MCF 10A (cell line): ENCODE measurements at regions not wholly inside any gene's neighbourhood (a gene's known extent, or its start where the extent isn't known, plus 50 kb on each side); places are given as distances from the start of the nearest gene placed in this dataset.
A peak's percentile ranks its signal among the peaks of the same experiment; 100 is the strongest.
"Not testable (repeated sequence)": the region's sequence is repeated elsewhere in the genome, so short reads cannot be mapped to it uniquely, and the experiment has no call there.

Experiments
- BruUV-seq: library from RNA; stranded (reverse); fragments of 400-500 nt; replicated peaks from 2 replicates; lab custom pipeline; 2021; lab: Mats Ljungman, UMichigan
- CTCF ChIA-PET: fragments of 300-600 bp; sonication (Branson Sonifier 250); formaldehyde crosslinking; extraction: SDS; loops from one replicate; lab custom pipeline; 2021; ENCODE audit warnings: antibody characterized with exemption, inconsistent platforms; lab: Yijun Ruan, JAX
- POLR2A ChIA-PET: fragments of 300-600, 350-650 bp; sonication (Branson Sonifier 250); formaldehyde crosslinking; extraction: SDS; loops from one replicate; lab custom pipeline; 2020; ENCODE audit warnings: antibody characterized with exemption, inconsistent platforms; lab: Yijun Ruan, JAX
- DNase-seq: peaks from one replicate; pipeline ENCODE4 v3.0.0-alpha.2; 2018; ENCODE audit not compliant: unreplicated experiment
- H3K27ac Mint-ChIP-seq: one replicate; pipeline ENCODE4 v1.8.0; 2022; ENCODE audit warnings: mild to moderate bottlenecking, low read depth, mixed read lengths; ENCODE audit not compliant: unreplicated experiment
- H3K27me3 Mint-ChIP-seq: one replicate; pipeline ENCODE4 v1.8.0; 2022; ENCODE audit warnings: mixed read lengths; ENCODE audit not compliant: insufficient read depth, unreplicated experiment
- H3K36me3 Mint-ChIP-seq: one replicate; pipeline ENCODE4 v1.8.0; 2022; ENCODE audit warnings: mild to moderate bottlenecking, moderate library complexity, mixed read lengths; ENCODE audit not compliant: insufficient read depth, unreplicated experiment
- H3K4me1 Mint-ChIP-seq: one replicate; pipeline ENCODE4 v1.8.0; 2022; ENCODE audit warnings: mixed read lengths; ENCODE audit not compliant: insufficient read depth, unreplicated experiment
- H3K4me3 Mint-ChIP-seq: one replicate; pipeline ENCODE4 v1.8.0; 2022; ENCODE audit warnings: mild to moderate bottlenecking, moderate library complexity, mixed read lengths; ENCODE audit not compliant: unreplicated experiment
- H3K9me3 Mint-ChIP-seq: one replicate; pipeline ENCODE4 v1.8.0; 2022; ENCODE audit warnings: mixed read lengths; ENCODE audit not compliant: unreplicated experiment
- intact Hi-C: fragments of 100-400 bp; cut with micrococcal nuclease; formaldehyde crosslinking; loops from 2 replicates; pipeline ENCODE4 v1.14.1; 2022

- H3K36me3 Mint-ChIP-seq, H3K27me3 Mint-ChIP-seq, CTCF ChIA-PET, intact Hi-C loops, H3K9me3 Mint-ChIP-seq, POLR2A ChIA-PET, H3K4me1 Mint-ChIP-seq: not testable (repeated sequence)
- peak overlapping the region; percentile 46 for H3K27ac Mint-ChIP-seq
- BruUV-seq, result TSS peak; percentile 60
- peak overlapping the region; percentile 64 for H3K4me3 Mint-ChIP-seq
- DNase-seq, result peak; percentile 2
Measured at GRCh38 chr15:32536507-32537172, 56.6 kb upstream of the GOLGA8N start.

GRCh38 chr15:32536057-32536493, 57.2 kb upstream of the GOLGA8N start:
- H3K27ac Mint-ChIP-seq, H3K9me3 Mint-ChIP-seq, intact Hi-C loops, DNase-seq, H3K4me1 Mint-ChIP-seq, CTCF ChIA-PET, H3K4me3 Mint-ChIP-seq, H3K36me3 Mint-ChIP-seq, POLR2A ChIA-PET, BruUV-seq, H3K27me3 Mint-ChIP-seq: not testable (repeated sequence)

- POLR2A ChIA-PET, BruUV-seq, H3K4me3 Mint-ChIP-seq, CTCF ChIA-PET, H3K9me3 Mint-ChIP-seq, DNase-seq, H3K4me1 Mint-ChIP-seq, H3K36me3 Mint-ChIP-seq, intact Hi-C loops, H3K27ac Mint-ChIP-seq, H3K27me3 Mint-ChIP-seq: not testable (repeated sequence)
Measured at GRCh38 chr15:32535150-32535898, 57.9 kb upstream of the GOLGA8N start.

- H3K4me1 Mint-ChIP-seq, H3K27ac Mint-ChIP-seq, BruUV-seq, H3K9me3 Mint-ChIP-seq, CTCF ChIA-PET, POLR2A ChIA-PET, H3K27me3 Mint-ChIP-seq, H3K4me3 Mint-ChIP-seq, DNase-seq, intact Hi-C loops: not testable (repeated sequence)
- H3K36me3 Mint-ChIP-seq, result peaks cover 32% of the 10 kb centered on the region
Measured at GRCh38 chr15:32522900-32523299, 67.5 kb upstream of the GOLGA8O start.

GRCh38 chr15:32522421-32522820, 67.0 kb upstream of the GOLGA8O start:
- H3K4me3 Mint-ChIP-seq, intact Hi-C loops, H3K9me3 Mint-ChIP-seq, BruUV-seq, H3K27me3 Mint-ChIP-seq, H3K27ac Mint-ChIP-seq, POLR2A ChIA-PET, H3K4me1 Mint-ChIP-seq, CTCF ChIA-PET: not testable (repeated sequence)
- peaks cover 32% of the 10 kb centered on the region for H3K36me3 Mint-ChIP-seq
- DNase-seq, result peak; percentile 55

- POLR2A ChIA-PET, BruUV-seq, H3K9me3 Mint-ChIP-seq: not testable (repeated sequence)
Measured at GRCh38 chr15:32518976-32519375, 63.5 kb upstream of the GOLGA8O start.

GRCh38 chr15:32518013-32518412, 62.6 kb upstream of the GOLGA8O start:
- H3K4me3 Mint-ChIP-seq, CTCF ChIA-PET, H3K4me1 Mint-ChIP-seq, H3K27me3 Mint-ChIP-seq, POLR2A ChIA-PET, H3K27ac Mint-ChIP-seq, H3K9me3 Mint-ChIP-seq, DNase-seq, BruUV-seq, intact Hi-C loops: not testable (repeated sequence)
- H3K36me3 Mint-ChIP-seq, result peaks cover 32% of the 10 kb centered on the region

More at GRCh38 chr15:32518976-32519375, 63.5 kb upstream of the GOLGA8O start:
- CTCF ChIA-PET, H3K4me3 Mint-ChIP-seq, H3K27me3 Mint-ChIP-seq, intact Hi-C loops, H3K4me1 Mint-ChIP-seq, H3K27ac Mint-ChIP-seq, DNase-seq: not testable (repeated sequence)
- H3K36me3 Mint-ChIP-seq, result peaks cover 32% of the 10 kb centered on the region

- CTCF ChIA-PET, H3K4me1 Mint-ChIP-seq, POLR2A ChIA-PET, H3K4me3 Mint-ChIP-seq, H3K27ac Mint-ChIP-seq, DNase-seq, BruUV-seq, H3K27me3 Mint-ChIP-seq, intact Hi-C loops, H3K9me3 Mint-ChIP-seq: not testable (repeated sequence)
- peaks cover 25% of the 10 kb centered on the region for H3K36me3 Mint-ChIP-seq
Measured at GRCh38 chr15:32516954-32517353, 61.5 kb upstream of the GOLGA8O start.

GRCh38 chr15:32513378-32513777, 57.9 kb upstream of the GOLGA8O start:
- POLR2A ChIA-PET, H3K36me3 Mint-ChIP-seq, H3K9me3 Mint-ChIP-seq, H3K27ac Mint-ChIP-seq, BruUV-seq, H3K4me1 Mint-ChIP-seq, CTCF ChIA-PET, H3K4me3 Mint-ChIP-seq, DNase-seq, intact Hi-C loops, H3K27me3 Mint-ChIP-seq: not testable (repeated sequence)
